ENCODE measurements at regions not wholly inside any gene's neighbourhood (a gene's known extent, or its start where the extent isn't known, plus 50 kb on each side); places are given as distances from the start of the nearest gene placed in this dataset.

- POLR2A ChIA-PET (ENCODE audit: partially characterized antibody), result no interaction called here
- Histone ChIP-seq H3K79me2 (ENCODE audit: control insufficient read depth in 1 of 2, insufficient read depth in 2 of 2, low read length in 2 of 2) (no peaks in the 10 kb centered on the region), H3K4ac (replicated peaks; ENCODE audit: insufficient read length, low read depth, low read length) (no peak overlapping the region), H3K9ac (replicated peaks in 1 of 4; ENCODE audit: extremely low read depth in 1 of 4, low read depth in 3 of 4, low read length in 3 of 4) (no peak overlapping the region), H3K4me1 (replicated peaks in 1 of 4; ENCODE audit: control insufficient read depth in 3 of 4, insufficient read depth in 4 of 4, low read length in 3 of 4) (peaks cover 0 to 11% (median 2%) of the 10 kb centered on the region in 4 experiments; a peak in 5 of 7 replicates), H2BK120ac (replicated peaks; ENCODE audit: low read depth, low read length) (no peak overlapping the region), H3K27me3 (replicated peaks in 1 of 4; ENCODE audit: control insufficient read depth in 3 of 4, extremely low read depth in 1 of 4, insufficient read depth in 3 of 4, low read length in 3 of 4) (no peaks in the 10 kb centered on the region), H3K18ac (ENCODE audit: extremely low read depth, low read length) (no peak overlapping the region), H2BK12ac (ENCODE audit: low read depth, low read length) (0 out of 2 replicates have a peak overlapping the region, but pooled peaks have one; percentile 17), H3K56ac (replicated peaks; ENCODE audit: insufficient read length, low read depth, low read length) (no peak overlapping the region), H4K8ac (ENCODE audit: extremely low read depth, insufficient read depth, low read length) (no peak overlapping the region), H3K79me1 (ENCODE audit: low read depth, low read length) (no peaks in the 10 kb centered on the region), H2BK15ac (ENCODE audit: low read length) (no peak overlapping the region), H3K4me3 (ENCODE audit: extremely low read depth in 1 of 4, insufficient read depth in 2 of 4, low read depth in 3 of 4, low read length in 4 of 4) (no peak overlapping the region), H2BK5ac (ENCODE audit: low read depth, low read length) (no peak overlapping the region), H2AFZ (ENCODE audit: low read length) (peak overlapping the region; percentile 87; the same call in 1 of the 2 replicates), H2BK20ac (ENCODE audit: low read length) (no peak overlapping the region), H3K4me2 (ENCODE audit: insufficient read depth in 1 of 2, low read depth in 2 of 2, low read length in 2 of 2) (no peak overlapping the region), H2AK5ac (ENCODE audit: low read depth, low read length) (no peak overlapping the region; the same call in 1 of the 2 replicates), H3K36me3 (ENCODE audit: control insufficient read depth in 2 of 4, insufficient read depth in 4 of 4, low read length in 3 of 4) (no peaks in the 10 kb centered on the region), H4K91ac (replicated peaks; ENCODE audit: insufficient read length, low read length) (no peak overlapping the region), H3K9me3 (ENCODE audit: insufficient read depth in 2 of 2, low read depth in 1 of 2, low read length in 1 of 2) (no peaks in the 10 kb centered on the region), H3K27ac (ENCODE audit: low read depth, low read length) (no peak overlapping the region), H3K23ac (ENCODE audit: insufficient read length) (no peak overlapping the region), H4K5ac (ENCODE audit: insufficient read length, low read depth, low read length) (no peak overlapping the region), H4K20me1 (replicated peaks in 1 of 2; ENCODE audit: control insufficient read depth in 1 of 2, insufficient read depth in 2 of 2, low read length in 2 of 2) (no peaks in the 10 kb centered on the region), H3K23me2 (ENCODE audit: low read depth, low read length) (no peaks in the 10 kb centered on the region), H3K14ac (ENCODE audit: insufficient read length) (no peak overlapping the region)
- TF ChIP-seq JUN (IDR thresholded peaks at IDR 0.05; ENCODE audit: low read depth, low read length) (no peak), MAFK (IDR thresholded peaks at IDR 0.05; ENCODE audit: low read depth, low read length) (no peak), ZNF274 (IDR thresholded peaks at IDR 0.05; ENCODE audit: borderline replicate concordance, extremely low read depth, low read length) (no peak), RBBP5 (IDR thresholded peaks at IDR 0.05; ENCODE audit: borderline replicate concordance, low read depth, low read length) (no peak), SUZ12 (IDR thresholded peaks at IDR 0.05; ENCODE audit: low read length) (no peak)
- DNase-seq (ENCODE audit: low read depth in 1 of 2, low spot score in 2 of 2) (no peak), FAIRE-seq (no peak)
- WGBS, 2 experiments (ENCODE audit: extremely low coverage in 1 of 2, insufficient coverage in 1 of 2, insufficient read length in 1 of 2, insufficient replicate concordance in 2 of 2, low coverage in 1 of 2, low lambda C conversion rate in 2 of 2, missing lambda C conversion rate in 1 of 2), result 84% methylated on average over 9 of the region's 9 CpGs; no CpG with 5 or more reads in 1 of the 2 experiments
- CTCF ChIA-PET (ENCODE audit: partially characterized antibody), result no interaction called here
Observed at GRCh38 chr18:24917767-24918166, 434.2 kb downstream of the ZNF521 start.
